ENCODE measurements at regions not wholly inside any gene's neighbourhood (a gene's known extent, or its start where the extent isn't known, plus 50 kb on each side); places are given as distances from the start of the nearest gene placed in this dataset.

DNA sequence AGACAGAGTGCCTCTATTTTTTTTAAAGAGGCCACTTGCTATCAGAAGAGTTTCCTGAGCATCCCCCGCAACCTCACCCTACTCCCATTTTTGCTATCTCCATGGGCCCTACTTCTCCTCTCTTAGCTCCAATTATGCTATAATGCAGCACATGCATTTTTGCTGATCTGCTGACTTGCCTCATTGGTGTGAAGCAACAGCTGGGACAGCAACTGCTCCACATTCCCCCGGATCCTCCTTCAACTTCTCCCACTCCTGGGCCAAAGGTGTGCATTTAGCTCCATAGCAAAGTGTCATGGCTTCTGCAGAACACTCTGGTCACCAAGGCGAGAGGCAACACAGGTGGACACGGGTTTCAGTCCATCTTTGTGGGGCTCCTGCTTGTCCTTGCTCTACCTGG lies 56.7 kb upstream of the USP29 start:
- in situ Hi-C loops (cut with MboI; ENCODE audit: low sequenced_read_pairs, unreplicated experiment), result no loop called here
- TF ChIP-seq, protein P1, sequence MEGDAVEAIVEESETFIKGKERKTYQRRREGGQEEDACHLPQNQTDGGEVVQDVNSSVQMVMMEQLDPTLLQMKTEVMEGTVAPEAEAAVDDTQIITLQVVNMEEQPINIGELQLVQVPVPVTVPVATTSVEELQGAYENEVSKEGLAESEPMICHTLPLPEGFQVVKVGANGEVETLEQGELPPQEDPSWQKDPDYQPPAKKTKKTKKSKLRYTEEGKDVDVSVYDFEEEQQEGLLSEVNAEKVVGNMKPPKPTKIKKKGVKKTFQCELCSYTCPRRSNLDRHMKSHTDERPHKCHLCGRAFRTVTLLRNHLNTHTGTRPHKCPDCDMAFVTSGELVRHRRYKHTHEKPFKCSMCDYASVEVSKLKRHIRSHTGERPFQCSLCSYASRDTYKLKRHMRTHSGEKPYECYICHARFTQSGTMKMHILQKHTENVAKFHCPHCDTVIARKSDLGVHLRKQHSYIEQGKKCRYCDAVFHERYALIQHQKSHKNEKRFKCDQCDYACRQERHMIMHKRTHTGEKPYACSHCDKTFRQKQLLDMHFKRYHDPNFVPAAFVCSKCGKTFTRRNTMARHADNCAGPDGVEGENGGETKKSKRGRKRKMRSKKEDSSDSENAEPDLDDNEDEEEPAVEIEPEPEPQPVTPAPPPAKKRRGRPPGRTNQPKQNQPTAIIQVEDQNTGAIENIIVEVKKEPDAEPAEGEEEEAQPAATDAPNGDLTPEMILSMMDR (IDR thresholded peaks at IDR 0.05; ENCODE audit: borderline replicate concordance, control extremely low read depth, extremely low read depth, insufficient read depth, missing control alignments), result no peak
- no peak for DNase-seq (ENCODE audit: low spot score)

DNA sequence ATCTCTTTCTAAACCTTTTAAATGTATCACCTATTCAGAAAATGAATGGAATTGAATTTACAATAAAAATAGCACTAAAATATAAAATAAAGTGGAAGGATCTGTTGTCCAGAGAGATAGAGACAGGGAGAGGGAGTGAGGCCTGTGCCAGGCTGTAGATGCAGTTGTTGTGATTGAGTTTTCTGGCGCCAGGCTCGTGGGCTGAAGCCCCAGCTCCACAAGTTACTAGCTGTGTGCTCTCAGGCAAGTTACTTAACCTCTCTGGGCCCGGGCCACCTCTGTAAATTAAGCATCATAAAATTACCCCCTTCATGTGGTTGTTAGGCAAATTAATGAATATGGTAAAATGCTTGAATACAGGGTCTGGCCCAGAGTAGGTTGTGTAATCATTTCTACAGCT lies 52.3 kb upstream of the USP29 start:
- no peak for DNase-seq (ENCODE audit: low spot score)
- in situ Hi-C loops (cut with MboI; ENCODE audit: low sequenced_read_pairs, unreplicated experiment), result no loop called here
- TF ChIP-seq, protein P1 (IDR thresholded peaks at IDR 0.05; ENCODE audit: borderline replicate concordance, control extremely low read depth, extremely low read depth, insufficient read depth, missing control alignments), result no peak

DNA sequence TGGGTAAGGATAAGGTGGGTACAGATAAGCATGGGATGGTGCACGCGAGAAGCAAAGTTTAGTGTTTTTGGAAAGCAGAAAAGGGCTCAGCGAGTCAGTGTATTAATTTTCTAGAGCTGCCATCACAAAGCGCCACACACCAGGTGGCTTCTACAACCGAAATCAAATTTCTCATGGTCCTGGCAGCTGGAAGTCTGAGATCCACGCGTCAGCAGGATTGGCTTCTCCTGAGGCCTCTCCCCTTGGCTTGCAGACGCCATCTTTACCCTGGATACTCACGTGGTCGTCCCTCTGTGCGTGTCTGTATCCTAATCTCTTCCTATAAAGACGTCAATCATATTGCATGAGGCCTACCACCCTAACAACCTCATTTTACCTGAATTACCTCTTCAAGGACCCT lies 51.5 kb upstream of the USP29 start:
- in situ Hi-C loops (cut with MboI; ENCODE audit: low sequenced_read_pairs, unreplicated experiment), result no loop called here

DNA sequence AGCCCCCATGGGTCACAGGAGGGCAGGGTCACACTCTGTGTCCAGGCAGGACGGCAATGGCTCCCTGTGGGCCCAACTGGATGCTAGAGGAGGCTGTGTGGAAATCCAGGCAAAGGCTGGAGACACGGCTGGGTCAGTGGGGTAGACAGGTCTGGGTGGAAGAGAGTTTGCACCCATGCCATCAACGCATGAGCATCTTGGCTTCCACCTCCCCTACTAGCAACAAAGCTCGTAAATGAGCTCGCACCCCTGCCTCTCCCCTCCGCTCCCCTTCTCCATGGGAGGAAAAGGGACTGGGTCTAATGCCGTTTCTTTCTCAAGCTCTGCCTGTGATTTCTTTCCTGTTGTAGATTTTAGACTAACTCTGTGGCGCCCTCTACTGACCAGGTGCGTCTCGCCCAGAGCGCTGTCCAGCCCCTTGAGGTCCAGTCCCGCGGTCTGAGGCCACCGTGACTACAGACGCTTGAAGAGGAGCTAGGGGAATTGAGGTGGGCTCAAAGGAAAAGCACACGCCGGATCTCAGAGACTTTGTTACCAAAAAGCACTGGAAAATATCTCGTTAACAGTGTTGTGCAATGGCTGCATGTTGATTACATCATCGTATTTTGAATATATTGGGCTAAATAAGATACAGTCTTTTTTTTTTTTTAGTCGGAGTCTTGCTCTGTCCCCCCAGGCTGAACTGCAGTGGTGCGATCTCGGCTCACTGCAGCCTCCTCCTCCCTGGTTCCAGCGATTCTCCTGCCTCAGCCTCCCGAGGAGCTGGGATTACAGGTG lies 50.7 kb upstream of the USP29 start:
- in situ Hi-C loops (cut with MboI; ENCODE audit: low sequenced_read_pairs, unreplicated experiment), result no loop called here
- TF ChIP-seq, protein P1 (IDR thresholded peaks at IDR 0.05; ENCODE audit: borderline replicate concordance, control extremely low read depth, extremely low read depth, insufficient read depth, missing control alignments), result no peak
- no peak for DNase-seq (ENCODE audit: low spot score)

More for the DNA sequence above, 51.5 kb upstream of the USP29 start:
- no peak for DNase-seq (ENCODE audit: low spot score)
- TF ChIP-seq, protein P1 (IDR thresholded peaks at IDR 0.05; ENCODE audit: borderline replicate concordance, control extremely low read depth, extremely low read depth, insufficient read depth, missing control alignments), result no peak

All from GM13976 (cell line).